K562 (cell line): ENCODE measurements at regions not wholly inside any gene's neighbourhood (a gene's known extent, or its start where the extent isn't known, plus 50 kb on each side); places are given as distances from the start of the nearest gene placed in this dataset.
A peak's percentile ranks its signal among the peaks of the same experiment; 100 is the strongest.

Experiments
- ATAC-seq: fragments of 200-7000 bp; cut with Tn5 transposase; 3 replicates; pipeline ENCODE4 v1.9.1; 2020; ENCODE audit warnings: moderate library complexity
- BruUV-seq: library from RNA; stranded (reverse); fragments of 400-500 nt; replicated peaks from 2 replicates; lab custom pipeline; 2021; lab: Mats Ljungman, UMichigan
- CTCF ChIA-PET: fragments of 300-600 bp; formaldehyde crosslinking; extraction: SDS; loops from one replicate; lab custom pipeline; 2021; ENCODE audit warnings: low intra/inter-chr PET ratio; lab: Yijun Ruan, JAX
- POLR2A ChIA-PET: fragments of 300-600, 350-650 bp; sonication (Branson Sonifier 250); formaldehyde crosslinking; extraction: SDS; loops from one replicate; lab custom pipeline; 2021; ENCODE audit warnings: antibody characterized with exemption, inconsistent platforms; lab: Yijun Ruan, JAX
- DNase-seq, 4 experiments: peaks; one replicate each; pipeline versions ENCODE4 v3.0.0 to v3.0.0-alpha.2; 2011 to 2018; ENCODE audit warnings: low spot score in 3 of 4, mixed read lengths in 3 of 4; ENCODE audit errors: extremely low read depth in 1 of 4
- FAIRE-seq: peaks from 2 replicates; lab custom pipeline; 2011; peaks lifted over from hg19 to GRCh38; lab: Jason Lieb, UNC
- H2AFZ ChIP-seq: 2 replicates; pipeline ENCODE4 v1.6.0; 2011; ENCODE audit warnings: low read depth, low read length, control low read depth, inconsistent platforms
- H3K27ac ChIP-seq: fragments of 200-600 bp; 3 replicates; pipeline ENCODE4 v1.8.0; 2011; ENCODE audit warnings: low read depth, mild to moderate bottlenecking, control low read depth, inconsistent platforms, low read length, moderate library complexity, mixed read lengths; ENCODE audit errors: extremely low read depth
- H3K27me3 ChIP-seq, 2 experiments: fragments of 300-600 bp in 1 of 2; 2 replicates in 1 of 2; 3 replicates in 1 of 2; pipeline versions ENCODE4 v1.6.0 to v1.8.0; 2011; ENCODE audit warnings: inconsistent platforms in 2 of 2, low read length in 2 of 2, mild to moderate bottlenecking in 1 of 2, mixed read lengths in 1 of 2, moderate library complexity in 1 of 2; ENCODE audit not compliant: control insufficient read depth in 2 of 2, insufficient read depth in 2 of 2
- H3K36me3 ChIP-seq: fragments of 300-600 bp; 3 replicates; pipeline ENCODE4 v1.8.0; 2011; ENCODE audit warnings: mild to moderate bottlenecking, low read length, inconsistent platforms; ENCODE audit not compliant: control insufficient read depth, insufficient read depth
- H3K4me1 ChIP-seq, 2 experiments: fragments of 200-600 bp in 1 of 2; replicated peaks in 1 of 2; 2 replicates in 1 of 2; 3 replicates in 1 of 2; pipeline versions ENCODE4 v1.5.1 to v1.8.0; 2011; ENCODE audit warnings: inconsistent platforms in 2 of 2, low read length in 2 of 2, mild to moderate bottlenecking in 1 of 2, mixed read lengths in 1 of 2, moderate library complexity in 1 of 2; ENCODE audit not compliant: control insufficient read depth in 2 of 2, insufficient read depth in 2 of 2
- H3K4me2 ChIP-seq: 2 replicates; pipeline ENCODE4 v1.6.1; 2011; ENCODE audit warnings: low read length, control low read depth, inconsistent platforms, mixed read lengths; ENCODE audit not compliant: insufficient read depth
- H3K4me3 ChIP-seq: fragments of 200-600 bp; sonication (generic), shearing (Covaris generic); 2 replicates; pipeline ENCODE4 v1.5.1; 2016; ENCODE audit warnings: control low read depth, inconsistent platforms
- H3K79me2 ChIP-seq: fragments of 200-600 bp; 3 replicates; pipeline ENCODE4 v1.8.0; 2011; ENCODE audit warnings: low read length, inconsistent platforms; ENCODE audit not compliant: control insufficient read depth, insufficient read depth
- H3K9ac ChIP-seq, 2 experiments: 2 replicates each; pipeline versions ENCODE4 v1.6.0 to v1.6.1; 2011; ENCODE audit warnings: low read depth in 2 of 2, low read length in 2 of 2, control low read depth in 1 of 2, inconsistent platforms in 1 of 2, mild to moderate bottlenecking in 1 of 2, mixed read lengths in 1 of 2; ENCODE audit not compliant: insufficient read depth in 1 of 2
- H3K9me1 ChIP-seq: one replicate; pipeline ENCODE4 v1.6.0; 2011; ENCODE audit warnings: inconsistent platforms, mild to moderate bottlenecking, low read length, moderate library complexity; ENCODE audit not compliant: control insufficient read depth, insufficient read depth
- H3K9me3 ChIP-seq: replicated peaks from 2 replicates; pipeline ENCODE4 v1.5.1; 2011; ENCODE audit warnings: low read depth, low read length, inconsistent platforms; ENCODE audit not compliant: control insufficient read depth, insufficient read depth
- H4K20me1 ChIP-seq: replicated peaks from 2 replicates; pipeline ENCODE4 v1.6.1; 2011; ENCODE audit warnings: low read length, inconsistent platforms, mixed read lengths; ENCODE audit not compliant: control insufficient read depth, insufficient read depth
- CREB1 ChIP-seq, 2 experiments: sonication (generic) in 1 of 2; formaldehyde crosslinking in 1 of 2; IDR thresholded peaks; 2 replicates each; pipeline versions ENCODE4 v1.6.1 to v1.8.0; 2012 to 2022; ENCODE audit warnings: inconsistent platforms in 1 of 2, mild to moderate bottlenecking in 1 of 2, missing genetic modification reagents in 1 of 2, moderate library complexity in 1 of 2
- NR1H2 ChIP-seq: sonication (generic); formaldehyde crosslinking; IDR thresholded peaks from 2 replicates; pipeline ENCODE4 v1.4.0; 2020; ENCODE audit warnings: mild to moderate bottlenecking, missing genetic modification reagents
- NRF1 ChIP-seq, 2 experiments: fragments of 450-650 bp; IDR thresholded peaks in 1 of 2; conservative IDR thresholded peaks in 1 of 2; 2 replicates each; pipeline ENCODE4 v1.6.1; 2014; ENCODE audit warnings: mild to moderate bottlenecking in 2 of 2
- POLR2H ChIP-seq: IDR thresholded peaks from 2 replicates; pipeline ENCODE4 v1.6.1; 2016; ENCODE audit warnings: missing genetic modification characterization, low read depth, mild to moderate bottlenecking, control low read depth, missing compliant biosample characterization, moderate library complexity
- TFAM ChIP-seq: fragments of 250-450 bp; sonication (Bioruptor Pico); conservative IDR thresholded peaks from 2 replicates; pipeline ENCODE4 v1.5.0; 2021; ENCODE audit warnings: mild to moderate bottlenecking, moderate library complexity
- ZBTB2 ChIP-seq: fragments of 450-650 bp; IDR thresholded peaks from 2 replicates; pipeline ENCODE4 v1.6.1; 2016; ENCODE audit warnings: antibody characterized with exemption
- ZNF134 ChIP-seq: fragments of 250-450 bp; sonication (Bioruptor Pico); conservative IDR thresholded peaks from 2 replicates; pipeline ENCODE4 v1.4.0; 2020
- WGBS: fragments of 100-300 bp; shearing (Covaris generic); methylation state at CpG from one replicate; pipeline ENCODE4 v1.1.6; 2016; ENCODE audit warnings: low coverage, mixed read lengths; ENCODE audit not compliant: insufficient coverage; ENCODE audit errors: missing lambda C conversion rate; 5-methylcytosine and 5-hydroxymethylcytosine counted together
- in situ Hi-C: fragments of 300-500 bp; cut with MboI; formaldehyde crosslinking; loops from 4 replicates; pipeline ENCODE4 v1.15.0; 2018; ENCODE audit warnings: inconsistent platforms, mixed read lengths
- intact Hi-C: fragments of 100-400 bp; cut with micrococcal nuclease; formaldehyde crosslinking; loops from 2 replicates; pipeline ENCODE4 v1.14.2; 2022

- Histone ChIP-seq H3K4me1 (no peaks in the 10 kb centered on the region; a peak in 2 of 5 replicates), H3K79me2 (no peaks in the 10 kb centered on the region), H3K9me3 (no peaks in the 10 kb centered on the region), H4K20me1 (no peaks in the 10 kb centered on the region), H3K36me3 (no peaks in the 10 kb centered on the region), H3K4me2 (no peak overlapping the region), H3K4me3 (no peak overlapping the region), H3K9ac (no peak overlapping the region), H3K27me3 (no peaks in the 10 kb centered on the region), H3K27ac (no peak overlapping the region), H3K9me1 (no peaks in the 10 kb centered on the region), H2AFZ (no peak overlapping the region)
- 0% methylated on average over 2 of the region's 2 CpGs for WGBS
- no TSS peak for BruUV-seq
- ATAC-seq (no peak), DNase-seq (no peak), FAIRE-seq (no peak)
- ChIA-PET POLR2A (no interaction called here), CTCF (no interaction called here)
- intact Hi-C loops = no loop called here
- in situ Hi-C loops = no loop called here
- no peak for TF ChIP-seq CREB1 (IDR thresholded peaks at IDR 0.05)
- no peak for TF ChIP-seq CREB1 (CRISPR knock-in tag; IDR thresholded peaks at IDR 0.05)
- TF ChIP-seq POLR2H (tag) = no peak
- TF ChIP-seq ZNF134 (CRISPR knock-in tag) = peak; percentile 74
Observed at GRCh38 chr10:117911684-117912083, 135.1 kb downstream of the RAB11FIP2 start.

GRCh38 chr10:117914334-117914733, 132.4 kb downstream of the RAB11FIP2 start:
- DNase-seq (peak; percentile 11 to 32 (median 22)), ATAC-seq (no peak), FAIRE-seq (no peak)
- Histone ChIP-seq H3K27me3 (no peaks in the 10 kb centered on the region), H3K9me3 (no peaks in the 10 kb centered on the region), H3K27ac (no peak overlapping the region), H3K79me2 (no peaks in the 10 kb centered on the region), H3K4me3 (no peak overlapping the region), H3K9ac (no peak overlapping the region)
- intact Hi-C loops = no loop called here
- TF ChIP-seq ZBTB2 = peak; percentile 81
- no peak for TF ChIP-seq NR1H2
- TF ChIP-seq ZNF134 (CRISPR knock-in tag) = no peak
- no peak for TF ChIP-seq TFAM (CRISPR knock-in tag)
- peak; percentile 84 to 86 for TF ChIP-seq NRF1 (conservative IDR thresholded peaks at IDR 0.05 in 1 of 2, IDR thresholded peaks at IDR 0.05 in 1 of 2)
- TF ChIP-seq, all 486 proteins: peak for 2
- no peaks in the 10 kb centered on the region for H3K36me3 ChIP-seq
- no peaks in the 10 kb centered on the region for H4K20me1 ChIP-seq
- no peak overlapping the region for H3K4me2 ChIP-seq
- no peak overlapping the region for H2AFZ ChIP-seq
- 0% methylated on average over 6 of the region's 6 CpGs for WGBS
- CTCF ChIA-PET = no interaction called here
- H3K9me1 ChIP-seq = no peaks in the 10 kb centered on the region
- in situ Hi-C loops = no loop called here
- BruUV-seq = no TSS peak
- POLR2A ChIA-PET = interaction anchor here (0.6 kb wide), 1 partner anchor 97 kb away, joined by 3 read pairs; no protein-coding TSS in a partner anchor
- no peaks in the 10 kb centered on the region; a peak in 2 of 5 replicates for H3K4me1 ChIP-seq
